ENCODE measurements at regions not wholly inside any gene's neighbourhood (a gene's known extent, or its start where the extent isn't known, plus 50 kb on each side); places are given as distances from the start of the nearest gene placed in this dataset.
"Not testable (repeated sequence)": the region's sequence is repeated elsewhere in the genome, so short reads cannot be mapped to it uniquely, and the experiment has no call there.

DNA sequence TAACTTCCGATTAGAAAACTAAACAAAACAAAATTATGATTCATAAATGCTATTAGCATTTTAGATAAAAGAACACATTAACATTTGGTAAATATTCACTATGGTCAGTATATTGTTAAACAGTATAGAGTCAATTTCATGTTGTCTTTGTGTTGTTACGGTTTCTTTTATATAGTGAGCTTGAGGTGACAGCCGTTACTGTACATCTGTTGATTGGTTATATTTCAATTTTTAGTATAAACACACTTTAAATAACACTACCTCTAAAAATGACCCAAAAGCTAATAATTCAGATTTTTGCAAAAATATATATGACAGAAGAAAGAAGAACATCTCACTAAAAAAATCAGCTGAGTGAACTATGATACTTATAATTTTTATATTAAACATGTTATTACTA lies 249.0 kb upstream of the LUZP2 start:
- DNase-seq (ENCODE audit: low read depth): no peak

DNA sequence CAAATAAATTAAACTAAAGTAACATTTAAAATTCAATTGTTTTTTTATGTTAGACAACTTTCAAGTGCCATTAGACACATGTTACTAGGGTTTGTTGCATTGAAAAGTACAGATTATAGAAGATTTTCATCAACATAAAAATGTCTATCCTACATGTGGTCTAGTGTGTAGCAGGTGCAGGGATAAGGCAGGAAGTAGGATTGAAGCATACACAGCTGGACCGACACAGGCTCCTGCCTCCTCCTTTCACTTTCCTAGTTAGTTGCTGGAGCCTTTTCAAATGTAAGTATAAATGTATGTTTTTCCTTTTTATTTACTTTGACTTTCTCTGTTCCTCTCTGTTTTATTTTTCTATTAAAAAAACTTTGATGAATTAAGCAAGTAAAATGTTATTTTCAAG lies 246.9 kb upstream of the LUZP2 start:
- DNase-seq (ENCODE audit: low read depth): no peak

DNA sequence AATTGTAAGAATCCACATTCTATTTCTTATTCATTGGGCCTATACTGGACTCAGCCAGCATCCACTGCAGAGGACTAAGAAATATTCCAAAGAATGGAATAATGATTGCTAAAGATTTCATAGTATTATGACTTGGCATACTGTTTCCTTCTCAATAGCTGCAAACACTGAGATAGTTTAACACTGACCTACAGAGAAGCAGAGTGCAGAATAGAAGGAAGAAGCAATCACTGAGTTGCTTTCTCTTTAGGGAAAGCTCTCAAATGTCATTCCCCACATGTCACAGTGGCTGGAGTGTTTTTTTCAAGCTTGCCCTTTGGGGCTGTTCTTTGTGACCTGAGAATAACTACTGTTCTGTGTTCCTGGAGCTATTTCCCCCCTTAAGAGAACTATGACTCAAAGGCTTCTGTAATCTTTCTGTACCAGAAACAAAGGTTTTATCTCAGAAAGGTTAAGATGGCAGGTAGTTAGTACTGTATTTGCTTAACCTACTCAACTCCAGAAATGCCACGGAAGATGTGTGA lies 243.6 kb upstream of the LUZP2 start:
- DNase-seq (ENCODE audit: low read depth): peak; percentile 12

DNA sequence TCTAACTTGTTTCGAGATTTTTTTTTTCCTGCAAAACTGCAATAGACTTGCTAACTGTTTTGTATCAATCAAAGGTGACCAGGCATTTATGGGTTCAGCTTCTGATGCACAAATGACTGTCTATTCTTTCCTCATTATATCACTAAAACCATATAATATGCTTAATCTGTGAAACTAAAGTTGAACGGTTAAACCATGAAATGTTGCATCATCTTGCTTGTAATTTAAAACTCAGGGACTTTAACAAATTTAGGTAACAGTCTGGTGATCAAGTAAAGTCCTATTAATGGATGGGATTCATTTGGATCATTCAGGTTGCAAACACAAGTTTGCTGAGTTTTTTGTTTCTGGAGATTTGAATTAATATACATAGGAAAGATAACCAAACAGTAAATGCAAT lies 232.0 kb upstream of the LUZP2 start:
- DNase-seq (ENCODE audit: low read depth): no peak

DNA sequence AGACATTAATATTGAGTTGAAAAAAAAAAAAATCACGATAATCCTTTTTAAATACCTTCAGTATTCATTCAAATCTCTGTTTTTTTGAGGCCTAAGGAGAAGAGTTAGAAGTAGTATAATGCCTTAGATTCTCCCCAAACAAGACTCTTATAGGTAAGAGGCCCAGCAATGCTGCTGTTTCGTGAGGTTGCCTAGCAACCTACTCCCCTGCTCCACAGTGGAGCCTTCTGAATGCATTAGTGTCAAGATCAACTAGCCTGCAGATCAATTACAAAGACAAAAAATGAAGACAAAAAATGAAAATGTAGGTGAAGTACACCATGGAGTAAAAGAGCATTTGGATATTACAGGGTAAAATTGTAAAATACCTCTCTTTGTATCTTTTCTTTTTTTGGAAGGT lies 229.8 kb upstream of the LUZP2 start:
- no peak for DNase-seq (ENCODE audit: low read depth)

DNA sequence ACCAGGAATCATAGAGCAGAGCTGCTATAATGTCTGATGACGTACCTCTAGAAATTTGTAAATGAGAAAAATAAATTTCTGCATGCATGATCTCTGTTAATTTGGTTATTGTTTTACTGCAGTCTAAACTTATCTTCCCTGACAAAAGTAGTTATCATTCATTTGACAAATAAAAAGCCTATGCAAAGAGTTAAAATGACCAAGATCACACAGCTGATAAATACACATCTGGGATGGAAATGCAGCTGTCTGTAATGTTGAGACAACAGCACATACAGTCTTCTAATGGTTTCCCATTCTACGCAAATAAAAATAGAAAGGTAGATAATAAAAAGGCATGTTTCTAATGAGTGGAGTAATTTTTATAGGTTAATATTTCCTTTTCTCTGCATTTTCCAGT lies 225.1 kb upstream of the LUZP2 start:
- DNase-seq (ENCODE audit: low read depth): no peak

DNA sequence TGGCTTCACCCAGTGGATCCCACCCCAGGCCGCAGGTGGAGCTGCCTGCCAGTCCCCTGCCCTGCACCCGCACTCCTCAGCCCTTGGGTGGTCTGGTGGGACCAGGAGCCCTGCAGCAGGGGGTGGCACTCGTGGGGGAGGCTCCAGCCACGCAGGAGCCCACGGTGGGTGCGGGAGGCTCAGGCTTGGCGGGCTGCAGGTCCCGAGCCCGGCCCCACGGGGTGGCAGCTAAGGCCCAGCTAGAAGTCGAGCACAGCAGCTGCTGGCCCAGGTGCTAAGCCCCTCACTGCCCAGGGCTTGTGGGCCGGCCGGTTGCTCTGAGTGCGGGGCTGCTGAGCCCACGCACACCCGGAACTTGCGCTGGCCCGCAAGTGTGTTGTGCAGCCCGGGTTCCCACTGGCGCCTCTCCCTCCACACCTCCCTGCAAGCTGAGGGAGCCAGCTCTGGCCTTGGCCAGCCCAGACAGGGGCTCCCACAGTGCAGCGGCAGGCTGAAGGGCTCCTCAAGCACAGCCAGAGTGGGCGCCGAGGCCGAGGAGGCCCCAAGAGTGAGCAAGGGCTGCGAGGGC lies 222.6 kb upstream of the LUZP2 start:
- DNase-seq (ENCODE audit: low read depth): not testable (repeated sequence)

DNA sequence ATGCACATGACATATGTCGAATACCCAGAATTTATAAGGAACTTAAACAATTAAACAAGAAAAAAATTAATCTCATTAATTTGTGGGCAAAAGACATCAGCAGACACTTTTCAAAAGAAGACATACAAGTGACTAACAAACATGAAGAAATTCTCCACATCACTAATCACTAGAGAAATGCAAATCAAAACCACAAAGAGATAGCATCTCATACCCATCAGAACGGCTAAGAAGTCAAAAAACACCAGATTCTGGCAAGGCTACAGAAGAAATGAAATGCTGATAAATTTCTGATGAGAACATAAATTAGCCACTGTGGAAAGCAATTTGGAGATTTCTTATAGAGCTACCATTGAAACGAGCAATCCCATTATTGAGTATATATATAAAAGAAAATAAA lies 210.6 kb upstream of the LUZP2 start:
- peak; percentile 34 for DNase-seq (ENCODE audit: low read depth)

DNA sequence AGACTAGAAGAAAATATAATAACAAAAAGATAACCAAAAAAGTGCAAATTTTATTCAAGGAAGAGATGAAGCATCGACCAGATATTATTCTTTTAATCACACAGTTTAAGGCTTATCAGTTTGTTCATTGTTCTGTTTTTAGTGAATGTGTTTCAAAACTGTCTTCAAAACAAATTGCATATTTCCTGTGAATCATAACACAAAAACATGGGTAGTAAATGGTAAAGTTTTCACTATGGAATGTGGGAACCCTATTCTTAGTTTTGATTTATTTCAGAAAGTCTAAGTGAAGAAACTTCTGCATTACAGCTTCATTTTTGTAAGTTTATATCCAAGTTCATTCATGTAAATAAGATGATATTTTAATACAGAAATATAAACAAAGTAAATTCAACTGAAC lies 207.6 kb upstream of the LUZP2 start:
- DNase-seq (ENCODE audit: low read depth): no peak

DNA sequence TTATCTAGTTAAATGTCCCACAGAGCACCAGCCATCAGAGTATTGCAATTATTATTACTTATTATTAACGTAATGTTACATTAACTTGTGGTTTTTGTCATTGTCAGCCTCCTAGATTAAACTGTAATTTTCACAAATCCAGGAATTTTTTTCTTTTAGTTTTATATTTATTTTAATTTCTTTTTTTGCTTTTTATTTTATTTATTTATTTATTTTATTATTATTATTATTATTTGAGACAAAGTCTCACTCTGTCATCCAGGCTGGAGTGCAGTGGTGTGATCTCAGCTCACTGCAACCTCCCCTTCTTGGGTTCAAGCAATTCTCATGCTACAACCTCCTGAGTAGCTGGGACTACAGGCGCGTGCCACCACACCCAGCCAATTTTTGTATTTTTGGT lies 202.9 kb upstream of the LUZP2 start:
- no peak for DNase-seq (ENCODE audit: low read depth)

DNA sequence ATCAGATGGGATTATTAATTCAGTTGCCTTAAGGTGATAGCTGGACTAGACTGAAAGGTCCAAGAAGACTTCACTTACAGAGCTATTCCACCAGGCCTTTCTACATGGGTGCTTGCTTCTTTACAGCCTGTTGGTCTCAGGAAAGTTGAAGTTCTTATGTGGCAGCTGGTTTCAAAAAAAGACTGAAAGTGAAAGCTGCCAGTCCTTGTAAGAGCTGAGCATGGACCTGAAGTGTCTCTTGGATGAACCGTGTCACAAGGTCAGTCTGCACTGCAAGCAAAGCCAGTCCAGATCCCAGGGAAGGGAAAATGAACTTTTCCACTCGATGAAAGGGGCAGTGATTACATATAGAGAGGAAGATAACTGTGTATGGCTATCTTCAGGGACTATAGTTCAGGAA lies 201.5 kb upstream of the LUZP2 start:
- DNase-seq (ENCODE audit: low read depth): peak; percentile 43

DNA sequence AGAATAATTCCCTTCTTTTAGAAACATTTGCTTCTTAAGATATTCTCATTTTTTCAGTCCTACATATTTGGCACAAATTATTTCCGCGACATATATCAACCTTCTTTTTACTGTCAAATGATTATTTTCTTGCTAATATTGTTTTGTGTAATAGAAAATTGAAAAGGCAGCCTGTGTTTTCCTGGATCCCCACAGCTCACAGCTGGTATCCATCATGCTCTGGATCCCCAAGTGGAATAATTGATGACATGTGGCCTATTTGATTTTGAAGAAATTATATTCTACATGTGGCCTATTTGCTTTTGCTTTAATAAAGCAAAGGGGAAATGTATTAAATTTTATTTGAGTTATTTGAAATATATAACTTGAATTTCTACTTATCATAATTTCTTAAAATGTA lies 199.4 kb upstream of the LUZP2 start:
- DNase-seq (ENCODE audit: low read depth): no peak

DNA sequence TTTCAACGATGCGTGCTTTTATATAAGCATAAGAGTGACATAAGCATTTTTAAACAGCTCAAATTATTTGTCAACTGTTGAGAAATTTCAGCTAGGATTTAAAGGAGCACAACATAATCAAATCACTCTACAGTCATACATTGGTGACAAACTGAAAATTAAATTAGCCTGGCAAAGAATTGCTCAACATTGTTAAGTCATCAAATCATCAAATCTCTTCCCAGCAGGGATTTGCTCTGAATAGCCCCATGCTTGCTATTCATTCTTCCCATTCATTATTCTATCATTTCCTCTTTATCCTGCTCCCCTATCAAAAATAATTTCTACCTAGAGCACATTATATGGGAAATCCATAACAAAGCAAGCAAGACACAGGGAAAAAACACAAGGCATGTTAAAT lies 198.7 kb upstream of the LUZP2 start:
- DNase-seq (ENCODE audit: low read depth): no peak

DNA sequence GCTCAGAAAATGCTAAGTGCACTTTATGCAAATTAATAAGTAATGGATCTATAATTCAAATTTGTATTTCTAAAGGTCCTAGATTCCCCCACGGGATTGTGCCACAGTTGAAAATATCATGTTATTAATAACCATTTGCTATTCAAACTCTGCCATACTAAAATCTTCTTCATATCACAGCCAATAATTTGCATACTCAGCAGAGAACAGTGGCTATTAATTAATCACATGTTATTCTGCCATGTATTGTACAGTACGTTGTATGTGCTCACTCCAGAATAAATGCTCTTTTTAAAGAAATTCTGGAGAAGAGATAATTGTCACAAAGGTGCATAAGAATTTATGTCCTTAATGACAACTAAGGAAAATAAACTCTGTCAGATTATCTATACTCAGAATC lies 184.9 kb upstream of the LUZP2 start:
- DNase-seq (ENCODE audit: low read depth): no peak

DNA sequence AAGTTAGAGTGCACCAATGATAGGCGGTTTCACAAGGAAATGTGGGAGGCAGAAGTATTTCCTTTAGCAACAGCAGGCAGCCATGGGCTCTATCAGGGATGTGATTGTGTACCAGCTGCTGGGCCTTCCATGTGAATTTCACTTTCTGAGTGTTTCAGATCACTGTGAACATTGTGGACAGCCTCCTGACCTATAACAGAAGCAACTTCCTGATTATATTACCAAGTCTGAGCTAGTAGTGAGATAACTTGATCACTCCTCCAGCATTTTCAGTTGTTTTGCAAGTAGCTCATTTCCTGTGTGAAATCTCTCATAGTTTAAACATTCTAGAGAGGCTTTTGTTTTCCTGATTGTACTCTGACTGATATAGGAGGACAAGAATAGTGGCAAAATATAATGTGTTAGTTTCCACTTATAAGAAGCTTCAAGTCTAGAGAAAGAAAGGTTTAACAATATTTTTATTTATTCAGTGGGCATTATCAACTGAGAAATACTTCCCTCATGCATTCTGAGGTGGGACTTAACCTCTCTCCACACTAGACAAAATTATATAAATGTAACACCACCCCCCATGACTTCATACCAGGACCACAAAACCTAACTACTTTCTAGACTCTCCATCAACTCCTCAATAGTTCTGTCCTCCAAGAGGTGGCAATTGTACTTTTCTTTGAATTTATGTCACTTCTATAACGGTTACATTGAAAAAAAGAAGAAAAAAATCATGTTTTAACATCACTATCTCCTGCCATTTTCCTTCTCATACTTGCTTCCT lies 184.2 kb upstream of the LUZP2 start:
- DNase-seq (ENCODE audit: low read depth): no peak

DNA sequence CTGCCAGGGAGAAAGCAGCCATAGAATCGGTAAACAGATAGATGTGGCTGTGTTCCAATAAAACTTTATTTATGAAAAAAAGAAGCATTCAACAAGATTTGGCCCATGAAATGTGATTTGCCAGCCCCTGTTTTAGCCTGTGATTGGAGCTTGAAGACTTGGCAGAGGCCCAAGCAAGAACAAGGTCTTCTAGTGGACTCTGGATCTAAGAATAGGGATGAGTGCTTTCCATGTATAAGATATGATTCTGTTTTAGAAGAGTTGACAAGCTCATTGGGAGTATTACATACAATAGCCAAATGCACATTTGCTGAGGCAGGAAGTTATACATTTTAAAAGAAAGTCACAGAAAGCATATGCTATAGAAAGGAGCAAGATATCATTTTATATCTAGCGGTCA lies 175.6 kb upstream of the LUZP2 start:
- no peak for DNase-seq (ENCODE audit: low read depth)

DNA sequence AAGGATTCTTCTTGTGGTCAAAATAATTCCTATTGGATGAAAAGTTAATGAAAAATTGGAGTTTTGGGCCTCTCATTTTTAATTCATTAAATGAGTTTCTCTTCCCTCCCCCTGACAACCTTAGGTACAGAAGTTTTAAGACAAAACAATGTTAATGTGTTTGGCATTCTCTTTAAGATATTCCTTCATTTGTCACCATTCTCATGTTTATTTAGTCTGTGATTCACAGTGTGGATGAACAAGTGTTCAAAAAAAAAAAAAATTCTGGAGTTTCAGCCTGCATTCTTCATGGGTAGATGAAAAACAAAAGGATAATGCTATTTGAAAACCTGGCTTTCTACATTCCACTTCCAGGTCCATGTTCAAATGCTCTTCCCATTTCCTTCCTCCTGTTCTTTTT lies 172.6 kb upstream of the LUZP2 start:
- peak; percentile 41 for DNase-seq (ENCODE audit: low read depth)

DNA sequence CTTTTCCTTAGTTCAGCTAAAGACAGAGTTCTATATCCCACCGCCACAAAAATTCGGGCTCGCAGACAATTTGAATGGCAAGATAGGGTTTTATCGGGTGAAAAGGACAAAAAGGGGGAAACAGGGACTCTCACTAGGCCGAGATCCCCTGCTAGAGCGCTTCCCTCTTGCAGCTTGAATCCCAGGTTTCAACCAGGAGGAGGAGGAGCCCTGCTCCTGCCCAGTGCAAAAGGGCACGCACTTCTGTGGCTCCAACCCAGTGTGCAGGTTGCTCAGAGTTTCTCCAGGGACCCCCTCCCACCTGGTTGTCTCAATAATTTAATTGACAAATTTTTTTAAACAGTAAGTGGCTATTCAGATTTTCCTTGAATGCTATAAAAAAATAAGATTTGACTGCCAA lies 152.6 kb upstream of the LUZP2 start:
- no peak for DNase-seq (ENCODE audit: low read depth)

DNA sequence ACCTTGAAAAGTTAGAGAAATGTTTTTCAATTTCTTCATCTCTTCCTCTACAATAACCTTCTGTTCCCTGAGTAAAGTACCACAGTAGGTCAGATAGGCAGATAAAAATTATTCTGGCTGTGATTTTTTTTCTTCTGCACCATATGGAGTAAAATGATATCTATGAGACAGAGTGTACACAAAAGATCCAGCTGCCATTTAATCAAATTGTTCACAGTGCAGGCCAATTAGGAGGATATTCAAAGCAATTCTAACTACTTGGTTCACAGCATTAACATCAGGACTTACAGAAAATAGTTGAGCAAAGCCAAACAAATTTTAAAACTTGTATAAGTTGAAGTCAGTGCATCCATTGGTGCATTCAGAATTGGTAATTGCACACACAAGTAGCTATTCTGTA lies 147.9 kb upstream of the LUZP2 start:
- DNase-seq (ENCODE audit: low read depth): no peak

DNA sequence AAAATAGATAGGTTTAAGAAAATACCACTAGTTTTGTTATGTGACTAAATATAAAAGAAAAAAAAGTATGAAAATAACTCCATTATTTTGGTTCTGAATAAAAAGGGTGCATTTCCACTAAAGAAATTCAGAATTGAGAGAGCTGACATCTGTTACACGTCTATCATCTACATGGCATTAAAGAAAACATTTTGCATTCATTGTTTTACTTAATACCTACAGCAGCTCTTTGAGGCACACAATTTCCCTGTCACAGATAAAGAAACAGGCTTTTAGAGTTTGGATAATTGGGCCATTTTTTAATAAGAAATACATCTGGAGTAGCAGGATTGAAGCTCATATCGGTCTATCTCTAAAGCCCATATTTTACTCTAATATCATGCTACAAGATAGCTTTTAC lies 145.7 kb upstream of the LUZP2 start:
- DNase-seq (ENCODE audit: low read depth): no peak

DNA sequence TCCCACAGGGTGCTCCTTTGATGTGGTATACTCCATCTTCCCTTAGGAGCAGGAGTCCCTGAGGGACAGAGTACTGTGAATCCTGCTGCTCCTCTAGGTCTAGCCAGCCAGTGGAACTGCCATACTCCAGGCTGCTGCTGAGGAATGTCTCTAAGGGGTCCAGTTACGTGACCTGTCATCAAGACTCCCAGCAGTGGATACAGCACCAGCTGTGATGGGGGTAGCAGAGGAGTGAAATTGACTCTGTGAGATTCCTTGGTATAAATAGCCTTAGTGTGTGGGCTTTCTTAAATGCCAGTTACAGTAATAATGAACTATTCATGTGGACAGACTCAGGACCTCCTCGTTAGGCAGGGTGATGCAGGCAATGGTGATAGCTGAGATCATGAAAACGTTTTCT lies 140.4 kb upstream of the LUZP2 start:
- no peak for DNase-seq (ENCODE audit: low read depth)

DNA sequence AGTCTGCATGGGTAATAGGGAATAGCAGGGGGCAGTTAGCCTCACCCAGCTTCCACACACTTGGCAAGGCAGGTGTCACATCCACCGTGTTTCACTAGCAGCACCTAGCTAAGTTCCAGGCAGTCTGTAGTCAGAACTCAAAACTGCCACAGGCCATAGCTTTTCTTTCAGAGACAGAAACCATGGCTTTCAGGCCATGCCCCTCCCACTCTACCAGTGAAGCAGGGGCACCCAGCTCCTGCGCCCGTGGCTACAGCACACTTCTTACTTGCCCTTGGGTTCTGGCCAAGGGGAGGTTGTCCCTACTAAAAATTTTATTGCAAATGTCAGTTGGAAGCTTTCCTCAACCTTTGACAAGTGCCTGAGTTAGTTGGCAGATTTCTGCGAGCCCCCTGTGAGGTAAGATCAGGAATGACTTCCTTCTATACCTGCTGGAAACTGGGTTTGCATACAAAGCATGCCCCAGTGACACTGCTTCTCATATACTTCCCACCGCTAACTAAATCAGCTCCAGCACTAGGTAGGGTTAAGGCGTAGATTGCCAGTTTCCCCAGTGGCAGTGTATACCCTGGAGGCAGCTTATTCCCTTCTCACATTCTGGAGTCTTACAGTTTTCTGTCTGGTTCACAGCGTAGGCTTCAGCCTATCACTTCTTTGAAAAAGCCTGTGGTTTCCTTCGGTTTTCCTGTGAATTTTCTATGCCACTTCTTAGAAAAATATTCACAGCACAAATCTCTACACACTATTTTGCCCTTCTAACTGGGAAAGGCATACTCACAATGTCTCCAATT lies 139.0 kb upstream of the LUZP2 start:
- no peak for DNase-seq (ENCODE audit: low read depth)

DNA sequence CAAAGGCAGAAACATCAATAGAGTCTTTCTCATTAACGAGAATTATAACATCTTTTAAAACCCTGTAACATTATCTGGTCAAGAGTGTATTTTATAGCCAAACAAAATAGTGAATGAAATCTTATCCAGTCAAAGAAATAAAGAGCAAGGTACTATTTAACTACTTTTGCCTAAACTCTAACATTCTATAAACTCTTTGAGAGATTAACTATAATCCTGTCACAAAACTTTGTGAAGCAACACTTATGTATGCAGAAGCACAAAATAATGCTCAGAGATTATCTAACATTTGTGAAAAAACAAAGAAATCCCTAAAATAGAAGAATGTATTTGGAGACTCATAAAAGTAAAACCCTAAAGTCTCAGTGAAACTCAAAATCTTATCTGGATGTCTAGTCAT lies 124.4 kb upstream of the LUZP2 start:
- no peak for DNase-seq (ENCODE audit: low read depth)

Measured in M059J (cell line).